ENCODE measurements at regions not wholly inside any gene's neighbourhood (a gene's known extent, or its start where the extent isn't known, plus 50 kb on each side); places are given as distances from the start of the nearest gene placed in this dataset.

GRCh38 chr16:87223656-87224248 lies 93.4 kb downstream of the C16orf95 start:
- Histone ChIP-seq H2BK15ac (ENCODE audit: low read length) (no peak overlapping the region), H3K9me3 (replicated peaks in 1 of 2; ENCODE audit: control insufficient read depth in 2 of 2, insufficient read depth in 1 of 2, low read depth in 1 of 2, low read length in 2 of 2) (peaks cover 0 to 3% of the 10 kb centered on the region in 2 donors), H3K79me1 (ENCODE audit: low read depth, low read length) (no peaks in the 10 kb centered on the region), H2BK5ac (ENCODE audit: low read length) (no peak overlapping the region), H3K23ac (ENCODE audit: low read depth, low read length, poor library complexity) (no peak overlapping the region), H3K27me3 (ENCODE audit: control insufficient read depth in 3 of 3, insufficient read depth in 3 of 3, low read depth in 1 of 3, low read length in 3 of 3) (peaks cover 0 to 3% (median 2%) of the 10 kb centered on the region in 3 experiments), H3K4me1 (ENCODE audit: control insufficient read depth in 2 of 2, insufficient read depth in 1 of 2, low read depth in 1 of 2, low read length in 2 of 2) (no peaks in the 10 kb centered on the region), H3K4me2 (ENCODE audit: insufficient read depth, low read length, poor library complexity, severe bottlenecking) (no peak overlapping the region), H3K9ac (ENCODE audit: low read depth, low read length, poor library complexity) (no peak overlapping the region), H4K91ac (ENCODE audit: low read depth, low read length, poor library complexity) (no peak overlapping the region), H2AK5ac (ENCODE audit: low read depth, low read length) (no peak overlapping the region), H2BK120ac (ENCODE audit: low read depth, low read length) (no peak overlapping the region), H3K4ac (ENCODE audit: low read length) (no peak overlapping the region), H3K27ac (replicated peaks; ENCODE audit: low read length) (no peak overlapping the region), H2BK12ac (ENCODE audit: low read length) (no peak overlapping the region), H2AFZ (ENCODE audit: low read length) (no peak overlapping the region), H3K36me3 (replicated peaks in 1 of 2; ENCODE audit: control insufficient read depth in 2 of 2, insufficient read depth in 2 of 2, low read length in 2 of 2) (no peaks in the 10 kb centered on the region), H3K18ac (ENCODE audit: low read length) (no peak overlapping the region), H3K14ac (ENCODE audit: low read length) (no peak overlapping the region), H3K4me3 (ENCODE audit: low read length in 2 of 2) (no peak overlapping the region), H4K8ac (ENCODE audit: low read depth, low read length) (no peak overlapping the region)
- WGBS, 2 donors (ENCODE audit: extremely low coverage in 2 of 2, insufficient read length in 2 of 2, insufficient replicate concordance in 1 of 2): no CpG with 5 or more reads among the region's 3 CpGs
- DNase-seq (ENCODE audit: low spot score): no peak

- no peak overlapping the region for H4K8ac ChIP-seq (ENCODE audit: low read depth, low read length)
- no peak overlapping the region for H2BK5ac ChIP-seq (ENCODE audit: low read length)
- H3K79me1 ChIP-seq (ENCODE audit: low read depth, low read length): no peaks in the 10 kb centered on the region
- no peak overlapping the region for H3K4me2 ChIP-seq (ENCODE audit: insufficient read depth, low read length, poor library complexity, severe bottlenecking)
- peaks cover 0 to 3% (median 0%) of the 10 kb centered on the region in 3 experiments for H3K27me3 ChIP-seq (ENCODE audit: control insufficient read depth in 3 of 3, insufficient read depth in 3 of 3, low read depth in 1 of 3, low read length in 3 of 3)
- H2AK5ac ChIP-seq (ENCODE audit: low read depth, low read length): no peak overlapping the region
- H3K18ac ChIP-seq (ENCODE audit: low read length): no peak overlapping the region
- no peak overlapping the region for H3K4ac ChIP-seq (ENCODE audit: low read length)
- no peak overlapping the region for H2BK120ac ChIP-seq (ENCODE audit: low read depth, low read length)
- no peak overlapping the region for H2BK15ac ChIP-seq (ENCODE audit: low read length)
- no peak overlapping the region for H3K23ac ChIP-seq (ENCODE audit: low read depth, low read length, poor library complexity)
- H3K9me3 ChIP-seq (replicated peaks in 1 of 2; ENCODE audit: control insufficient read depth in 2 of 2, insufficient read depth in 1 of 2, low read depth in 1 of 2, low read length in 2 of 2): no peaks in the 10 kb centered on the region
- no peak overlapping the region for H2BK12ac ChIP-seq (ENCODE audit: low read length)
- no peak for DNase-seq (ENCODE audit: low spot score)
- no peaks in the 10 kb centered on the region for H3K4me1 ChIP-seq (ENCODE audit: control insufficient read depth in 2 of 2, insufficient read depth in 1 of 2, low read depth in 1 of 2, low read length in 2 of 2)
- H3K9ac ChIP-seq (ENCODE audit: low read depth, low read length, poor library complexity): no peak overlapping the region
- H3K27ac ChIP-seq (replicated peaks; ENCODE audit: low read length): no peak overlapping the region
- H2AFZ ChIP-seq (ENCODE audit: low read length): no peak overlapping the region
- H4K91ac ChIP-seq (ENCODE audit: low read depth, low read length, poor library complexity): no peak overlapping the region
- no peak overlapping the region for H3K14ac ChIP-seq (ENCODE audit: low read length)
- no peaks in the 10 kb centered on the region for H3K36me3 ChIP-seq (replicated peaks in 1 of 2; ENCODE audit: control insufficient read depth in 2 of 2, insufficient read depth in 2 of 2, low read length in 2 of 2)
- no peak overlapping the region for H3K4me3 ChIP-seq (ENCODE audit: low read length in 2 of 2)
Measured at GRCh38 chr16:87226926-87227295, 90.3 kb downstream of the C16orf95 start.

DNA sequence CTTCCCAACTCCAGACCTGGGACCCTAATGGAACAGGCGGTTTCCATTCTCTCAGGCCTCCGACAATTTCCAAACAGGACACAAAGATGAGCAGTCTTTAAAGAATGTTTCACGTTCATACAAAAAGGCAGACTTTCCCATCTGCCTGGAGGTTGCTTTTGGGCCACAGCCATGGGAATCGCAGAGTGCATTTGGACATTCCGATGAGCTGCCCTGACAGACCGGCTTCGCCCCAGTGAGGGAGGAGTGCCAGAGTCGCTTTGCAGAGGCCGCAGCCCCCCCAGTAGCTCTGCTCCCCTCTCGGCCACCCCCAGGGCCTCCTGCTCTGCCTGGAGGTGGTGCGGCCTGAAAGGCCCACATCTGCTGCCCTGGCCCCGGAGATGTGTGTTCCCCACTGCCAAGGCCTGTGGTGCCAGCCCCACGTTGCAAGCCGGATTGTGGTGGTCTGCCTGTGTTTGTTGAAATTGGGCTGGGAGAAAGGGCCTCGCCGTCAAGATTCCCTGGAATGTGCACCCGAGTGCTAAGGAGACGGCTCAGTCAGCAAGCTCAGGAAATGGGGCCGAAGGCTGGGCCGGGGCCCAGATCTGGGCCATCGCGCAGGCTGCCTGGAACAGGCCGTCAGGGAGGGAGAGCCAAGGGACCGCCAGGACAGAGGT lies 89.8 kb downstream of the C16orf95 start:
- H3K23ac ChIP-seq (ENCODE audit: low read depth, low read length, poor library complexity): no peak overlapping the region
- no peak overlapping the region for H3K4me3 ChIP-seq (ENCODE audit: low read length in 2 of 2)
- no peaks in the 10 kb centered on the region for H3K79me1 ChIP-seq (ENCODE audit: low read depth, low read length)
- no CpG with 5 or more reads among the region's 24 CpGs for WGBS, 2 donors (ENCODE audit: extremely low coverage in 2 of 2, insufficient read length in 2 of 2, insufficient replicate concordance in 1 of 2)
- H3K14ac ChIP-seq (ENCODE audit: low read length): no peak overlapping the region
- no peak overlapping the region for H2AFZ ChIP-seq (ENCODE audit: low read length)
- H3K9ac ChIP-seq (ENCODE audit: low read depth, low read length, poor library complexity): no peak overlapping the region
- no peak overlapping the region for H3K4me2 ChIP-seq (ENCODE audit: insufficient read depth, low read length, poor library complexity, severe bottlenecking)
- no peak overlapping the region for H2AK5ac ChIP-seq (ENCODE audit: low read depth, low read length)
- no peaks in the 10 kb centered on the region for H3K4me1 ChIP-seq (ENCODE audit: control insufficient read depth in 2 of 2, insufficient read depth in 1 of 2, low read depth in 1 of 2, low read length in 2 of 2)
- H3K36me3 ChIP-seq (replicated peaks in 1 of 2; ENCODE audit: control insufficient read depth in 2 of 2, insufficient read depth in 2 of 2, low read length in 2 of 2): no peaks in the 10 kb centered on the region
- peak overlapping the region; percentile 23 for H3K18ac ChIP-seq (ENCODE audit: low read length)
- no peak overlapping the region for H3K27ac ChIP-seq (replicated peaks; ENCODE audit: low read length)
- H4K91ac ChIP-seq (ENCODE audit: low read depth, low read length, poor library complexity): no peak overlapping the region
- H3K4ac ChIP-seq (ENCODE audit: low read length): no peak overlapping the region
- H2BK120ac ChIP-seq (ENCODE audit: low read depth, low read length): no peak overlapping the region
- DNase-seq (ENCODE audit: low spot score): no peak
- H4K8ac ChIP-seq (ENCODE audit: low read depth, low read length): no peak overlapping the region
- H3K9me3 ChIP-seq (replicated peaks in 1 of 2; ENCODE audit: control insufficient read depth in 2 of 2, insufficient read depth in 1 of 2, low read depth in 1 of 2, low read length in 2 of 2): peaks cover 0 to 2% of the 10 kb centered on the region in 2 donors
- H2BK5ac ChIP-seq (ENCODE audit: low read length): peak overlapping the region; percentile 2
- no peak overlapping the region for H2BK12ac ChIP-seq (ENCODE audit: low read length)
- peaks cover 0 to 3% (median 0%) of the 10 kb centered on the region in 3 experiments for H3K27me3 ChIP-seq (ENCODE audit: control insufficient read depth in 3 of 3, insufficient read depth in 3 of 3, low read depth in 1 of 3, low read length in 3 of 3)
- H2BK15ac ChIP-seq (ENCODE audit: low read length): no peak overlapping the region

- no peaks in the 10 kb centered on the region for H3K79me1 ChIP-seq (ENCODE audit: low read depth, low read length)
- no peak overlapping the region for H4K91ac ChIP-seq (ENCODE audit: low read depth, low read length, poor library complexity)
- WGBS, 2 donors (ENCODE audit: extremely low coverage in 2 of 2, insufficient read length in 2 of 2, insufficient replicate concordance in 1 of 2): no CpG with 5 or more reads among the region's 8 CpGs
- no peaks in the 10 kb centered on the region for H3K4me1 ChIP-seq (ENCODE audit: control insufficient read depth in 2 of 2, insufficient read depth in 1 of 2, low read depth in 1 of 2, low read length in 2 of 2)
- no peak overlapping the region for H3K4ac ChIP-seq (ENCODE audit: low read length)
- no peaks in the 10 kb centered on the region for H3K36me3 ChIP-seq (replicated peaks in 1 of 2; ENCODE audit: control insufficient read depth in 2 of 2, insufficient read depth in 2 of 2, low read length in 2 of 2)
- H3K18ac ChIP-seq (ENCODE audit: low read length): no peak overlapping the region
- no peak overlapping the region for H2BK5ac ChIP-seq (ENCODE audit: low read length)
- peaks cover 0 to 3% (median 0%) of the 10 kb centered on the region in 3 experiments for H3K27me3 ChIP-seq (ENCODE audit: control insufficient read depth in 3 of 3, insufficient read depth in 3 of 3, low read depth in 1 of 3, low read length in 3 of 3)
- no peak overlapping the region for H3K23ac ChIP-seq (ENCODE audit: low read depth, low read length, poor library complexity)
- H3K9me3 ChIP-seq (replicated peaks in 1 of 2; ENCODE audit: control insufficient read depth in 2 of 2, insufficient read depth in 1 of 2, low read depth in 1 of 2, low read length in 2 of 2): peaks cover 0 to 2% of the 10 kb centered on the region in 2 donors
- H4K8ac ChIP-seq (ENCODE audit: low read depth, low read length): no peak overlapping the region
- H2BK12ac ChIP-seq (ENCODE audit: low read length): no peak overlapping the region
- no peak overlapping the region for H2BK120ac ChIP-seq (ENCODE audit: low read depth, low read length)
- H2AFZ ChIP-seq (ENCODE audit: low read length): no peak overlapping the region
- H3K4me2 ChIP-seq (ENCODE audit: insufficient read depth, low read length, poor library complexity, severe bottlenecking): no peak overlapping the region
- H2AK5ac ChIP-seq (ENCODE audit: low read depth, low read length): no peak overlapping the region
- H2BK15ac ChIP-seq (ENCODE audit: low read length): no peak overlapping the region
- H3K27ac ChIP-seq (replicated peaks; ENCODE audit: low read length): no peak overlapping the region
- no peak for DNase-seq (ENCODE audit: low spot score)
- H3K14ac ChIP-seq (ENCODE audit: low read length): no peak overlapping the region
- no peak overlapping the region for H3K4me3 ChIP-seq (ENCODE audit: low read length in 2 of 2)
- H3K9ac ChIP-seq (ENCODE audit: low read depth, low read length, poor library complexity): no peak overlapping the region
Measured at GRCh38 chr16:87228363-87228762, 88.8 kb downstream of the C16orf95 start.
